GM20000 (cell line): ENCODE measurements at regions not wholly inside any gene's neighbourhood (a gene's known extent, or its start where the extent isn't known, plus 50 kb on each side); places are given as distances from the start of the nearest gene placed in this dataset.

Experiments
- DNase-seq: peaks from one replicate; pipeline ENCODE4 v3.0.0; 2012; ENCODE audit warnings: low spot score
- CTCF ChIP-seq: IDR thresholded peaks from 2 replicates; pipeline ENCODE4 v1.5.1; 2012; ENCODE audit warnings: mild to moderate bottlenecking, control low read depth; ENCODE audit errors: extremely low read depth, missing control alignments

DNA sequence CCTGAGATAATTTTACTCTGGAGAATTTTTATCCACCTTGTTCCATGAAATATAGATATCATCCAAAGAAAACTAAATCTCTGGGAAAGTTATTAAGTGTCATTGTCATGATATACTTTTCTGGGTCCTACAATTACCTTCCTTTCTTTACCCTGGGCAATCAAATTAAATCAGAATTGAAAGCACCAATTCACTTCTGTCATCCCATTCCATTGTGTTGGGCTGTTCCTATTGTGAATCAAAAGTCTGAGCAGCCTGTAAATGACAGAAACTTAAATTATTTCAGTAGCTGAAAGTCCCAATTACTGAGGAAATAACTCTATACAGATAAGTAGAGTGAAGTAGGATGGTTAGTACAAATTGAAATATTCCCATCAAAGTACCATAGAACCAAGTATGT is 1284.2 kb downstream of the EFNB2 start:
- DNase-seq = no peak
- no peak for TF ChIP-seq CTCF

DNA sequence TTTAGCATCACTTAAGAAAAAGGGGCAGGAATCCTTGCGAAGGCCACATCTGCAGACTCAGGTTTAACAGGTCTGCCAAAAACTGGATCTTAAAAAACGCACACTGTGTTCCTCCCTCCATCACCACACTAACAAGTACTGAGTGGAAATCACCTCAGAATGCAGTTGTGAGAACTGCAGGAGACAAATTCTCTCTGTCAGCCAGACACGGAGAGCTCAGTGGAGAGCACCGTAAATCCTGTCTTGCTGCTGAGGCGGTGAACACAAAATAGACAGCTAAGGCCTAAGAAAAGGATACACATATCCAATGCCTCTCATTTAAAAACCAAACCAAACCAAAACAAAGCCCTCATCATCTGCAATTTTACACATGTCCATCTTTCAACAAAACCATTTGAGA is 1287.6 kb downstream of the EFNB2 start:
- no peak for TF ChIP-seq CTCF
- no peak for DNase-seq

DNA sequence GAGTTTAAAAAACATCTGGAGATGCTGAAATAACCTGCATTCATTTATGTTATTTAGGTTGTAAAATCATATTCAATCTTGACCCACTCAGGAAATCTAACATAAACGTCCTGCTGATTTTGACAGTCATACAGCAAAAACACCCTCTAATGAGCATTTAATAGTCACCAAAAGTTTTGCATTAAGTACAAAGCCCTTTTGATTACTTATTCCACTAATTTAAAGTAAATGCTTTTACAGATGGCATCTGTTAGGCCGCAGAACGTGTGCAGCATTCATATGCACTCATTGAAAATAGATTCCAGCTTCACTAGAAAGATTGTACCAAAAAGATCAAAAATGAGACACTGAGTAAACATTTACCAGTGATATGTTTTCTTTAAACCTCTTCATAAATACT is 1295.1 kb downstream of the EFNB2 start:
- DNase-seq = no peak
- no peak for TF ChIP-seq CTCF

- no peak for TF ChIP-seq CTCF
- no peak for DNase-seq
Observed at GRCh38 chr13:105232439-105232838, 1303.0 kb downstream of the EFNB2 start.

- no peak for DNase-seq
- TF ChIP-seq CTCF = no peak
Observed at GRCh38 chr13:105232006-105232405, 1303.5 kb downstream of the EFNB2 start.

DNA sequence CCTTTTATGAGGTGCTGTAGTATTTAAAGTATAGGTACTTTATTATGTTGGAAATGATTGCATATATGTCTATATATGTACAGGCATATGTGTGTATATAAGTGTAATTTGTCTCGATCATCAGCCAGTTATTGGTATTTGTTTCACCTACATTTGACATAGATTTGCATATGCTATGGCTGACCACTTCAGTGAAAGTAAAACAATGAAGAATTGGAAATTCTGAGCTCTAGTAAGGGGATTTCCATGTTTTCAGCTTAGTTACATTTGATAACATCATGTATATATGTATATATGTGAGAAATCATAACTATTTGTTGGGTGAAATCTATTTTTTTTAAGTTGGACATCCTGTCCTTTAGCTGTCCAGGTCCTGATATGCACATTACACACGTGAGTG is 1303.9 kb downstream of the EFNB2 start:
- DNase-seq = no peak
- no peak for TF ChIP-seq CTCF

DNA sequence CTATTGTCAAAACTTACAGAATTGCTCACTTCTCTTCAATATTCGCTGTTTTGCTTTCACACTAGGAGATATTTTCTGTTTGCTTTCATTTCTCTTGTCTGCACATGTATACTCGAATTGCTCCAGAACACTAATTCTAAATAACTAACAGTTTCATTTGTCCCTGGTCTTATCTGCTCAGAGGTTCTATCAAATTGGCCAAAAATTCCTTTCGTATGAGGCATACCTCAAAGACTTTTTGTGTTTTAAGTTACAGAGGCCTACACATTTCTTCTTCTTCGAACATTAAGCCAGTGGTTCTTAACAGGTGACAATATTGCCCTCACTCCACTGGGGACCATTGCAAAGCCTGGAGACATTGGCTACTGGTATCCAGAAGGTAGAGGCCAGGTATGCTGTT is 1314.6 kb downstream of the EFNB2 start:
- TF ChIP-seq CTCF = no peak
- no peak for DNase-seq
